GM12874 (cell line): ENCODE measurements at regions not wholly inside any gene's neighbourhood (a gene's known extent, or its start where the extent isn't known, plus 50 kb on each side); places are given as distances from the start of the nearest gene placed in this dataset.

Experiments used
- CTCF ChIP-seq: IDR thresholded peaks from 2 replicates; pipeline ENCODE4 v1.5.1; 2011; ENCODE audit warnings: low read depth, mild to moderate bottlenecking, control low read depth, low read length, moderate library complexity; ENCODE audit not compliant: insufficient read depth

GRCh38 chr15:29945943-29946596 lies 123.8 kb upstream of the TJP1 start:
- no peak for TF ChIP-seq CTCF

- no peak for TF ChIP-seq CTCF
These were observed 122.7 kb upstream of the TJP1 start for GRCh38 chr15:29944925-29945324.

DNA sequence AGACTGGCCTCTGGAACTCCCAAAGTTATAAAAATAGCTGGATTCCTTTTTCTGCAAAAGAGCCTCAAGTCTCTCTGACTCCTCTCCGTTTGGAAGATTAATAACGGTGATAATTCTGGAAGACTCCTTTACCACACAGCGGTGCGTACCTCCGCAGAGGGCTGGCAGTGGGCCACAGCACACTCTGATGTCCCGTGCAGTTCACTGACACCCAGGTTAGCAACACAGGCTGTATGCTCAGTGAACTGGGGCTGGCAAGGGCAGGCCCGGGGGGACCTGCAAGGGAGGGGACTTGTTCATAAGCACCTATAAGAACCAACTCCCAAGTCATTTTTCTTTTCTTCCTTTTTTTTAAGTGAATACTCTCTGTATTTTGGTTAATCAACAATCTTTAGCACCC lies 120.3 kb upstream of the TJP1 start:
- no peak for TF ChIP-seq CTCF

DNA sequence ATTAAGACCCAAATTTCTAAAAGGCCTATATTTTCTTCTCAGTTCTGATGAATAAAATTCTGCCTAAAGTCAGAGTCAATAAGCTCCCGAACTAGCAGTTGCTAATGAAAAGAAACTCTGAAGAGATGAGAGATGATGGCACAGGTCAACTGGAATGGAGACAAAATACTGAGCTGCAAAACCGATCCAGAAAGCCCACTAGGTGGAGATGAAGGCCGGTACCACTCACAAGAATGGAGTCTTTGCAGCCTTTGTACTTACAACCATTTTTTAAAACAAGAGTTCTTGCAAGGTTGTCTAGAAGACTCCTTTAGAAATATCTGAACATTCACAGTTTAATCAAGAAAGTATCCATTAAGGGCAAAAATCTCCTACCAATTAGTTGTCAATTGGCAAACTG lies 119.9 kb upstream of the TJP1 start:
- TF ChIP-seq CTCF: no peak

GRCh38 chr15:29939404-29939803 lies 117.1 kb upstream of the TJP1 start:
- no peak for TF ChIP-seq CTCF

DNA sequence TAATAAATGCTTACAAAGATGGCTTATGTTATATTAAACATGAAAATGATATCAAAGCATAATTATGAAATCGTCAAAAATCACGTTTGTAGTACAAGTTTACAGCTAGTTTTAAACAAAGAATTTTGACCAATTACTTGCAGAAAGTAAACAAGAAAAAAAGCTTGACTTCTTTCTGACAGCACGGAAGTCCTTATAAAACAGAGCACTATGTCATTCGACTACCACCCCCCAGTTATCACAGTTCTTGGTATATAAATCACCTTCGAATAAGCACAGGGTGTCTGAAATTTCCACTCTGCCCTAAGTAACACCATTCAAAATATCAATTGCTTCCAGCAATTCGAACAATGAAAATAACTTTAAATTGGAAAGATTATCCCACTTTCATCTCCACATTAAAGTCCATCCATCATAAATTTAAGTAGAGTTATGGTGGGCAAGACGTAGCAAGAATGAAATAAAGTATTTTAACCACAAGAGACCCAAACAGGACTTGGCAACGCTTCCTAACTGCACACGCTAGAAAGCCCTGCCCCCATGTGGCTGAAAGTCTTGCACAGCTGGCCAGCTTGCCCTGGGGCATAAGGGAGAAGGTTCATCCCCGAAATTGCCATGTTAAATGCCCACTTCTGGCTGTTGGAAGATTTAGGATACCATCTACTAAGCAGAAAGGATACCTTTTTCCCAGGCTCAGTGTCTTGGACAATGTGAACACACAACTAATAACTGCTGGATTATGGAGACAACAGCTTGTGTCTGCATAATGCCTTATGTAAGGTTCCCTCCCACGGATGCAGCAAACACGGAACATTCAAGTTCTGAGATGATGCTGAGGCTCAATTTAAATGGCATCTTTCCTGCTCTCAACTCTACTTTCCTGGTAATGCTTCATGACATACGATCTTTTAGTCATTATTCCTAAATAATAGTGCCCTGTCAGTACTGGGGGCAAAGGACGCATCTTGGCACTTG lies 116.4 kb upstream of the TJP1 start:
- TF ChIP-seq CTCF: 0 out of 2 replicates have a peak, but pooled peaks have one; percentile 4

DNA sequence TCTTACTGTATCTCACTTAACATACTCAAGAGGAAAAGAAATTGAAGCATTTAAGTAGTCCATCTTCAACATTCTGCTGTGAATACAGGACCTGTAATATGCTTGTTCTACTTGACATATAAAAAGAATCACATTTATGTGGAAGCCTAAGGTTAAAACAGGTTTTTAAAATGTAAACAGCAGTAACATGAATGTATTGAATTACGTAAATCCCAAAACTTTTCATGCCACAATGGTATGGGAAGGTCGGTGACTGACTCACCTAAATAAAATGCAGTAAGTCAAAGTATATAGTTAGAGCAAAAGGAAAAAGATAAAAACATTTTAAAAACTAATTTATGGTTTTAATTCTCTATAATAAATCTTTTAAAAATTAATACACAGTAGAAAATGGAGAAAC lies 115.7 kb upstream of the TJP1 start:
- TF ChIP-seq CTCF: no peak
